HG02678 (cell line): ENCODE measurements at regions not wholly inside any gene's neighbourhood (a gene's known extent, or its start where the extent isn't known, plus 50 kb on each side); places are given as distances from the start of the nearest gene placed in this dataset.

Experiments used
- ATAC-seq: cut with Tn5 transposase; IDR thresholded peaks from one replicate; pipeline ENCODE4 v1.9.1; 2021; ENCODE audit warnings: mild to moderate bottlenecking, moderate library complexity; ENCODE audit not compliant: unreplicated experiment

- no peak for ATAC-seq
These were observed 76.4 kb upstream of the PARD3B start for GRCh38 chr2:204468746-204469429.

DNA sequence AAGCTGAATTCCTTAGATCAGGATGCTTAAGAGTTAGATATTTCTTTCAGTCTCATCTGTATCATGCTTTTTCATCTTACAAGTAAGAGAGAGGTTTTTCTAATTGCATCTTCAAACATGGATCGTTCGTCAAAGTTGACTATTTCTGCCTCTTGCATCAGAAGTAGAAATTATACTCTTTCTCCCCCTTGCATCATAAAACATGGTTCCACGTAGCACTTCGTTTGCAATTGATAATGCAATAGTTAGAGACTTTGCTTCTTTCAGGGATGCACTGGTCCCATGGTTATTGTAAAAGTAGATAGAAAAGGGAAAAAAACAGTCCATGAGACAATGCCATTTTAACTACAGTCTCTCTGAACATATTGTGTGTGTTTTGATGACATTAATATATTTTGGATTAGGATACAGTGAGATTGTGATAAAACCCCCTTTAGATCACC lies 75.1 kb upstream of the PARD3B start:
- ATAC-seq: no peak

- no peak for ATAC-seq
These were observed 74.6 kb upstream of the PARD3B start for GRCh38 chr2:204470621-204471196.

DNA sequence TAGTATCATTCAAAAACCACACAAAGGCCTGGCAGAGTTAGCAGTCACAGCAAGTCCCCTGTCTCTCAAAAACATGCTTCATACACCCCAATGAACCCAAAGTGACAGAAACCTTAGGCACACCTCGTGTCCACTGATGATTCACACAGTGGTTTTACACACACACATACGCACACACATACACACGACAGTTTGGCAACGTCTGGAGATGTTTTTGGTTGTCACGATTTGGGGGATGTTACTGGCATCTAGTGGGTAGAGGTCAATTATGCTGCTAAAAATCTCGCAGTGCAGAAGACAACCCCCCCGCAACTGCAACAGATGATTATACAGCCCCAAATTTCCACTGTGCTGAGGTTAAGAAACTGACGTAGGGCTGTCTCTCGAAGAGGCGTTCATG lies 72.9 kb upstream of the PARD3B start:
- ATAC-seq: no peak

GRCh38 chr2:204473224-204473623 lies 72.1 kb upstream of the PARD3B start:
- ATAC-seq: no peak

DNA sequence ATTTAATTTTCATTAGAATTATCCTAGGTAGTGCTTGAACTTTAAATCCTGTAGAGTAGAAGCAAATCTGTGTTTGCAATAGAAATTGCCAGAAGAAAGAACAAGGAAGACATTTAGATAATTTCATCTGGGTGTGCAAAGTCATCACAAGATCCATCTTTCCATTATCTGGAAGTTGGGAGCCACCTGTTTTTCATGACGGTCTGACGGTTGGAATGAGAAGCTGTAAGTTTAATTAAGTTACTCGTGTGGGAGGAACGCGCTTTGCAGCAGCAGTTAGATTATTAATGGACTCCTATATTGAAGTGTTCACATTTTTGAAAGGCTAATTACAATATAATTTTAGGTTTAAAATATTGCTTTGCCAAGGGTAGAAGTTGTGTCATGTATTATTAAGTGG lies 69.9 kb upstream of the PARD3B start:
- ATAC-seq: no peak

GRCh38 chr2:204477358-204477950 lies 67.8 kb upstream of the PARD3B start:
- ATAC-seq: no peak

- ATAC-seq: no peak
These were observed 65.7 kb upstream of the PARD3B start for GRCh38 chr2:204479557-204479956.

GRCh38 chr2:204480676-204481075 lies 64.6 kb upstream of the PARD3B start:
- no peak for ATAC-seq

DNA sequence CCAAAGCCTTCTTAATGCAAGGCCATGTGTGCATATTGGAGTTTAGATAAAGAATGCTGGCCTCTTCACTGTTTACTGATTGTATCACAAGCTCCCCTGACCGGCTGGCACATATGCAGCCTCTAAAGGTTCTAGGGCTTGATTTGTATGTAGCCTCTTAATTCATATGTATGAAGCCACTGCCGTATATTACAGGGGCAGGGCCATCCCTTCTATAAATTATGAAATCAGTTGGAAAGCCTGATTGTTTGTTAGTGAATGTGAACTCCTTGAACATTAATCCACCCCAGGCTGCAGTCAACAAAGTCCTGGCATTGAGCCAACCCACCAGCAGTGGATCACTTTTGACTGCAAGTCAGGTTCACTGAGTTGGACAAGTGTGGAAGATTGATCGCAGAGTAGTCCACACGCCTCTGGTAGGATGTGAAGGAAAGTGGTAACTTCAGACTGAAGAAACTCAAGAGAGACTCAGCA lies 61.6 kb upstream of the PARD3B start:
- no peak for ATAC-seq

- no peak for ATAC-seq
These were observed 59.0 kb upstream of the PARD3B start for GRCh38 chr2:204486321-204486720.

- no peak for ATAC-seq
These were observed 58.5 kb upstream of the PARD3B start for GRCh38 chr2:204486805-204487204.

DNA sequence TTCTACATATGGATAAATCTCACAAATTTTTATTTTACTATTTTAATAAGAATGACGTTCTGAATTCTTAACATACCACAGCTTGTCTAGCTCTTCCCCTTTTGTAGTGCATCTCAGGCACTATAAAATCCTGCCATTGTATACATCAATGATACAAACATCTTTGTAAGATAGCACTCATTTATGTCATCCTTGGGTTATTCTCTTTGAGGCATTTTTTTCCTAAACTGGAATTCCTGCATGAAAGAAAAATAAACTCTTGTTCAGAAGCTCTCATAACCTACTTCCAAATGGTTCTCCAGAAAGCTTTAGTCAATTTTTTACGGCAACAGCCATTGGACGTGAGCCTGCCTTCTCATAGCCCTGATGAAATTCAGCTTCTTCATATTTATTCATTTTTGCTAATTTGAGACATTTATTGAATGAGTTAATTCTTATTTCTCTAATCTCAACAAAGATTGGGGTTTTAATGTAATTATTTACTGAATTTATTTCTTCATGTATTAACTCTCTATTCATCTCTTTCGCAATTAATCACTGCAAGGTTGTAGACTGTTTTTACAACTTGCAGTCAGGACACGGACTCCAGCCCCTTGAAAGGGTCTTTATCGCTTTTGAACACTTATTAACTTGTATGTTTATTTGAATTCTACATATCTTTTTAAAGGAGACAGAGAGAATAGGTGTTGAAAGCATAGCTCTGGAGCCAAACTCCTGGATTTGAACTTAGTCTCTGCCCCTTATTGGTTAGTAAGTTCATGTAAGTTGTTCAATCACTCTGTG lies 57.6 kb upstream of the PARD3B start:
- ATAC-seq: no peak

- ATAC-seq: no peak
These were observed 53.7 kb upstream of the PARD3B start for GRCh38 chr2:204491528-204491927.

DNA sequence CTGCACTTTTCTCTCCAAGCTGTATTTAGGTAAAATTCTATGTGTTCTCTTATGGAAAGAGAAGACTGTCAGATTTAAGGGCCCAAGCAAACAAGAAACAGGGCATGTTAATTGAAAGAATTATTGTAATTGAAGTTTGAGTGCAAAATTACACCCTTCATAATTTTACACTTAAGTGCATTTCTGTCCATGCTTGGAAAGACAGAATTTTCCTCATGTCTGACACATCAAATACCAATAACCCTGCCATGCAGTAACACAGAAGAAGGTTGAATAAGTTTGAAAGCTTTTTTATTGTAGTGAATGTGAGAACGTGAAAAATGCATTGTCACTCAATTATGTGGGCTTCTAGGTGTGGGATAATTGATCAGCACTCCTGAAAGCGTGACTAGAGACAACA lies 52.9 kb upstream of the PARD3B start:
- ATAC-seq: no peak

GRCh38 chr2:204494681-204495080 lies 50.6 kb upstream of the PARD3B start:
- ATAC-seq: no peak

DNA sequence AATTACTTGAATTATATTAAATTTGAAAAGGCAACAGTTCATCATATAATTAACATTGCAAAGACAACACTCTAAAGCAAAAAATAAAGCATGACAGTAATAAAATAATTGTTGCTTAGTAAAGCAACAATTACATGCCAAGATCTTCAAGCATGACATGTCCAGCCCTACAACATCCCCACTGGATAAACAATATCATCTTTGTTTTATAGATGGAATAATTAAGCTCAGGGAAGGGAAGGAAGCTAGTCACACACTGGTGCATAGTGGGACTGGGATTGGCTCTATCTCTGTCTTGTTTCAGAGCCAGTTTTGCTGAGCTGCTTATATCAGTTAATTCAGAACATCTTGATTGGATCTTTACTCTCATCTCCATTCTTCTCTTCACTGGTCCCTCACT lies 49.9 kb upstream of the PARD3B start:
- no peak for ATAC-seq
